Neural cell (in vitro differentiated cells): ENCODE measurements at regions not wholly inside any gene's neighbourhood (a gene's known extent, or its start where the extent isn't known, plus 50 kb on each side); places are given as distances from the start of the nearest gene placed in this dataset.

ENCODE experiments used
- H2AFZ ChIP-seq: fragments of 200-600, 300-800 bp; sonication (generic), shearing (Covaris generic); 2 replicates; pipeline ENCODE4 v1.6.0; 2014; ENCODE audit warnings: low read depth, mild to moderate bottlenecking, antibody characterized with exemption, low read length, moderate library complexity
- H3F3A ChIP-seq: fragments of 200-600 bp; shearing (Covaris generic); 2 replicates; pipeline ENCODE4 v1.6.1; 2016; ENCODE audit warnings: mild to moderate bottlenecking, moderate library complexity, mixed read lengths, antibody characterized with exemption, low read length; ENCODE audit not compliant: insufficient read depth, poor library complexity, severe bottlenecking
- H3K27ac ChIP-seq: fragments of 200-600, 300-800 bp; sonication (generic), shearing (Covaris generic); 2 replicates; pipeline ENCODE4 v1.5.1; 2014; ENCODE audit warnings: mild to moderate bottlenecking, low read length, moderate library complexity
- H3K27me3 ChIP-seq: fragments of 300-800, 200-600 bp; sonication (generic), shearing (Covaris generic); 2 replicates; pipeline ENCODE4 v1.6.0; 2014; ENCODE audit warnings: mild to moderate bottlenecking, low read depth, low read length, moderate library complexity; ENCODE audit not compliant: insufficient read depth
- H3K36me3 ChIP-seq: fragments of 300-800, 200-600 bp; sonication (generic), shearing (Covaris generic); 2 replicates; pipeline ENCODE4 v1.5.1; 2014; ENCODE audit warnings: mild to moderate bottlenecking, antibody characterized with exemption, low read length, moderate library complexity; ENCODE audit not compliant: insufficient read depth
- H3K4me2 ChIP-seq: fragments of 300-800, 200-600 bp; sonication (generic), shearing (Covaris generic); 2 replicates; pipeline ENCODE4 v1.6.0; 2014; ENCODE audit warnings: mild to moderate bottlenecking, low read length
- H3K4me3 ChIP-seq: fragments of 300-800, 200-600 bp; sonication (generic), shearing (Covaris generic); 2 replicates; pipeline ENCODE4 v1.5.1; 2014; ENCODE audit warnings: mild to moderate bottlenecking, low read length, moderate library complexity
- H3K79me2 ChIP-seq: fragments of 200-600 bp; shearing (Covaris generic); replicated peaks from 2 replicates; pipeline ENCODE4 v1.6.0; 2014; ENCODE audit warnings: mild to moderate bottlenecking, low read length, moderate library complexity; ENCODE audit not compliant: insufficient read depth
- H3K9ac ChIP-seq: fragments of 300-800, 200-600 bp; sonication (generic), shearing (Covaris generic); 2 replicates; pipeline ENCODE4 v1.6.1; 2016; ENCODE audit warnings: mild to moderate bottlenecking, low read length, mixed read lengths
- H3K9me2 ChIP-seq: fragments of 200-600 bp; shearing (Covaris generic); 2 replicates; pipeline ENCODE4 v1.6.1; 2016; ENCODE audit warnings: mild to moderate bottlenecking, low read length, mixed read lengths; ENCODE audit not compliant: insufficient read depth
- H3K9me3 ChIP-seq: fragments of 200-600, 300-800 bp; sonication (generic), shearing (Covaris generic); 2 replicates; pipeline ENCODE4 v1.6.1; 2016; ENCODE audit warnings: mild to moderate bottlenecking, mixed run types, low read length, moderate library complexity, mixed read lengths
- H4K20me1 ChIP-seq: fragments of 200-600 bp; shearing (Covaris generic); 2 replicates; pipeline ENCODE4 v1.6.1; 2016; ENCODE audit warnings: mild to moderate bottlenecking, mixed run types; ENCODE audit not compliant: insufficient read depth
- EP300 ChIP-seq: fragments of 450-650 bp; conservative IDR thresholded peaks from 2 replicates; pipeline ENCODE4 v1.6.1; 2014; ENCODE audit warnings: antibody characterized with exemption, mild to moderate bottlenecking, moderate library complexity; ENCODE audit not compliant: poor library complexity, severe bottlenecking
- EZH2 ChIP-seq: fragments of 200-600, 300-800 bp; shearing (Covaris generic), sonication (generic); IDR thresholded peaks from 2 replicates; pipeline ENCODE4 v1.6.1; 2014; ENCODE audit warnings: antibody characterized with exemption, low read length, borderline replicate concordance, mild to moderate bottlenecking; ENCODE audit not compliant: insufficient read depth, poor library complexity, severe bottlenecking
- POLR2AphosphoS5 ChIP-seq: IDR thresholded peaks from 2 replicates; pipeline ENCODE4 v1.6.1; 2012
- RAD21 ChIP-seq: fragments of 450-650 bp; conservative IDR thresholded peaks from 2 replicates; pipeline ENCODE4 v1.6.1; 2014; ENCODE audit warnings: antibody characterized with exemption, mild to moderate bottlenecking, moderate library complexity
- SMC3 ChIP-seq: fragments of 450-650 bp; conservative IDR thresholded peaks from 2 replicates; pipeline ENCODE4 v1.6.1; 2014; ENCODE audit warnings: antibody characterized with exemption, mild to moderate bottlenecking, moderate library complexity; ENCODE audit not compliant: poor library complexity
- TF ChIP-seq, protein P1 (sequence below): fragments of 450-650 bp; IDR thresholded peaks from 2 replicates; pipeline ENCODE4 v1.5.1; 2014; ENCODE audit warnings: antibody characterized with exemption, mild to moderate bottlenecking, moderate library complexity; ENCODE audit not compliant: poor library complexity, severe bottlenecking
- TF ChIP-seq, protein P2 (sequence below): IDR thresholded peaks from 2 replicates; pipeline ENCODE4 v1.6.1; 2012; ENCODE audit warnings: borderline replicate concordance

DNA sequence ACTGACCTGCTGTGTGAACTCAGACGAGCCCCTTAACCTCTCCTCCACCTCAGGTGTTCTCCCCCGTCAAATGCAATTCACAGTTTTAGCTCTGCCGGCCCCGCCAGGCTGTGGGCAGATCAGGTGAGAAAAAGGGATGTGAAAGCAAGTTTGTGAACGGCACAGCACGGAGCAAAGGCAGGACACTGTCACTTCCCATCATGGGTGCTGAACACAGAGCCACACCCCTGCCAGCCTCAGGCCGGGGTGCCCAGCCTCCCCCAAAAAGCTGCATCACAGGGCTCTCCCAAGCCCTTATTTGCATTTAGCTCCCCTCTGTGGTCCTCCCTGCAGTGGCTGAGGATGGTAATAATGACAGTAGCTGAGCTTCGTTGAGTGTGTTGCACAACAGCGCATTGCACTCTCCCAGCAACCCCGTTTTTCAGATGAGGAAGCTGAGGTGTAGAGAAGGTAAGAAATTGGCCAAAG lies 88.8 kb upstream of the TNRC6C start:
- Histone ChIP-seq H3K79me2 (no peaks in the 10 kb centered on the region), H3K27me3 (no peaks in the 10 kb centered on the region), H4K20me1 (no peaks in the 10 kb centered on the region), H3K36me3 (no peaks in the 10 kb centered on the region), H3K9me2 (no peaks in the 10 kb centered on the region), H3K9me3 (no peaks in the 10 kb centered on the region), H3K4me2 (no peak overlapping the region), H3K9ac (no peak overlapping the region), H3F3A (no peaks in the 10 kb centered on the region), H3K27ac (no peak overlapping the region), H2AFZ (no peak overlapping the region), H3K4me3 (no peak overlapping the region)
- TF ChIP-seq, protein P1, sequence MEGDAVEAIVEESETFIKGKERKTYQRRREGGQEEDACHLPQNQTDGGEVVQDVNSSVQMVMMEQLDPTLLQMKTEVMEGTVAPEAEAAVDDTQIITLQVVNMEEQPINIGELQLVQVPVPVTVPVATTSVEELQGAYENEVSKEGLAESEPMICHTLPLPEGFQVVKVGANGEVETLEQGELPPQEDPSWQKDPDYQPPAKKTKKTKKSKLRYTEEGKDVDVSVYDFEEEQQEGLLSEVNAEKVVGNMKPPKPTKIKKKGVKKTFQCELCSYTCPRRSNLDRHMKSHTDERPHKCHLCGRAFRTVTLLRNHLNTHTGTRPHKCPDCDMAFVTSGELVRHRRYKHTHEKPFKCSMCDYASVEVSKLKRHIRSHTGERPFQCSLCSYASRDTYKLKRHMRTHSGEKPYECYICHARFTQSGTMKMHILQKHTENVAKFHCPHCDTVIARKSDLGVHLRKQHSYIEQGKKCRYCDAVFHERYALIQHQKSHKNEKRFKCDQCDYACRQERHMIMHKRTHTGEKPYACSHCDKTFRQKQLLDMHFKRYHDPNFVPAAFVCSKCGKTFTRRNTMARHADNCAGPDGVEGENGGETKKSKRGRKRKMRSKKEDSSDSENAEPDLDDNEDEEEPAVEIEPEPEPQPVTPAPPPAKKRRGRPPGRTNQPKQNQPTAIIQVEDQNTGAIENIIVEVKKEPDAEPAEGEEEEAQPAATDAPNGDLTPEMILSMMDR, result no peak
- TF ChIP-seq SMC3 (no peak), POLR2AphosphoS5 (no peak)

DNA sequence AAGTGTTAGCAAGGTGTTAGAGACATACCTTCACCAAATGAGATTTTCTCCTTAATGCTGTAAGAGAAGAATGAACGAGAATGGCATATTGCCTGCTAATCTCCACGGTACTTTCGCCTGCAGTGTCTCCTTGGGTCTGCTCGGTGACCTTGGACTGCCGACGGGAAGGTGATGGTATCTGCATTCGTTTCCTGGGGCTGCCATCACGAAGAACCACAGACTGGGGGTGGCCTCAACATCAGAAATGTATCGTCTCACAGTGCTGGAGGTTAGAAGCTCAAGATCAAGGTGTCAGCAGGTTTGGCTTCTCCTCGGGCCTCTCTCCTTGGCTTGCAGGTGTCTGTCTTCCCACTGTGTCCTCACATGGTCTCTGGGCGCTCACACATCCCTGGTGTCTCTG lies 86.3 kb upstream of the TNRC6C start:
- H3K9ac ChIP-seq, result no peak overlapping the region
- H3K4me2 ChIP-seq, result no peak overlapping the region
- H3K27me3 ChIP-seq, result no peaks in the 10 kb centered on the region
- no peak overlapping the region for H3K27ac ChIP-seq
- no peak for TF ChIP-seq SMC3
- TF ChIP-seq EP300, result no peak
- no peak for TF ChIP-seq RAD21
- TF ChIP-seq, protein P1, result no peak
- no peak for TF ChIP-seq EZH2
- TF ChIP-seq, protein P2, sequence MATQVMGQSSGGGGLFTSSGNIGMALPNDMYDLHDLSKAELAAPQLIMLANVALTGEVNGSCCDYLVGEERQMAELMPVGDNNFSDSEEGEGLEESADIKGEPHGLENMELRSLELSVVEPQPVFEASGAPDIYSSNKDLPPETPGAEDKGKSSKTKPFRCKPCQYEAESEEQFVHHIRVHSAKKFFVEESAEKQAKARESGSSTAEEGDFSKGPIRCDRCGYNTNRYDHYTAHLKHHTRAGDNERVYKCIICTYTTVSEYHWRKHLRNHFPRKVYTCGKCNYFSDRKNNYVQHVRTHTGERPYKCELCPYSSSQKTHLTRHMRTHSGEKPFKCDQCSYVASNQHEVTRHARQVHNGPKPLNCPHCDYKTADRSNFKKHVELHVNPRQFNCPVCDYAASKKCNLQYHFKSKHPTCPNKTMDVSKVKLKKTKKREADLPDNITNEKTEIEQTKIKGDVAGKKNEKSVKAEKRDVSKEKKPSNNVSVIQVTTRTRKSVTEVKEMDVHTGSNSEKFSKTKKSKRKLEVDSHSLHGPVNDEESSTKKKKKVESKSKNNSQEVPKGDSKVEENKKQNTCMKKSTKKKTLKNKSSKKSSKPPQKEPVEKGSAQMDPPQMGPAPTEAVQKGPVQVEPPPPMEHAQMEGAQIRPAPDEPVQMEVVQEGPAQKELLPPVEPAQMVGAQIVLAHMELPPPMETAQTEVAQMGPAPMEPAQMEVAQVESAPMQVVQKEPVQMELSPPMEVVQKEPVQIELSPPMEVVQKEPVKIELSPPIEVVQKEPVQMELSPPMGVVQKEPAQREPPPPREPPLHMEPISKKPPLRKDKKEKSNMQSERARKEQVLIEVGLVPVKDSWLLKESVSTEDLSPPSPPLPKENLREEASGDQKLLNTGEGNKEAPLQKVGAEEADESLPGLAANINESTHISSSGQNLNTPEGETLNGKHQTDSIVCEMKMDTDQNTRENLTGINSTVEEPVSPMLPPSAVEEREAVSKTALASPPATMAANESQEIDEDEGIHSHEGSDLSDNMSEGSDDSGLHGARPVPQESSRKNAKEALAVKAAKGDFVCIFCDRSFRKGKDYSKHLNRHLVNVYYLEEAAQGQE, result no peak
- no peaks in the 10 kb centered on the region for H3K36me3 ChIP-seq
- H2AFZ ChIP-seq, result no peak overlapping the region
- H4K20me1 ChIP-seq, result no peaks in the 10 kb centered on the region
- no peak overlapping the region for H3K4me3 ChIP-seq
- peaks cover 1% of the 10 kb centered on the region for H3F3A ChIP-seq
- H3K9me2 ChIP-seq, result no peaks in the 10 kb centered on the region
- H3K79me2 ChIP-seq, result no peaks in the 10 kb centered on the region
- H3K9me3 ChIP-seq, result no peaks in the 10 kb centered on the region
